ENCODE measurements at regions not wholly inside any gene's neighbourhood (a gene's known extent, or its start where the extent isn't known, plus 50 kb on each side); places are given as distances from the start of the nearest gene placed in this dataset.

GRCh38 chr13:54356209-54356608 is 1327.6 kb downstream of the OLFM4 start:
- no peak for TF ChIP-seq GLIS3 (CRISPR knock-in tag; IDR thresholded peaks at IDR 0.05)
- TF ChIP-seq BACH2 (CRISPR knock-in tag; IDR thresholded peaks at IDR 0.05; ENCODE audit: borderline replicate concordance) = no peak
- TF ChIP-seq ZFP30 (CRISPR knock-in tag; IDR thresholded peaks at IDR 0.05) = no peak
- TF ChIP-seq PATZ1 (CRISPR knock-in tag; IDR thresholded peaks at IDR 0.05; ENCODE audit: borderline replicate concordance) = no peak
- TF ChIP-seq TOX (CRISPR knock-in tag; IDR thresholded peaks at IDR 0.05; ENCODE audit: borderline replicate concordance) = no peak
- no peak for TF ChIP-seq TCF4 (CRISPR knock-in tag; IDR thresholded peaks at IDR 0.05; ENCODE audit: borderline replicate concordance)
- no peak for TF ChIP-seq ZNF565 (CRISPR knock-in tag; conservative IDR thresholded peaks at IDR 0.05; ENCODE audit: low read depth)
- no peak for TF ChIP-seq RARB (CRISPR knock-in tag; IDR thresholded peaks at IDR 0.05)
- TF ChIP-seq ARNTL (CRISPR knock-in tag; IDR thresholded peaks at IDR 0.05; ENCODE audit: borderline replicate concordance, low read depth) = no peak
- TF ChIP-seq CREB5 (CRISPR knock-in tag; IDR thresholded peaks at IDR 0.05; ENCODE audit: low read depth) = no peak
- no peak for TF ChIP-seq OSR1 (CRISPR knock-in tag; IDR thresholded peaks at IDR 0.05)
- no peak for TF ChIP-seq ZC3H10 (CRISPR knock-in tag; IDR thresholded peaks at IDR 0.05)
